ENCODE measurements at regions not wholly inside any gene's neighbourhood (a gene's known extent, or its start where the extent isn't known, plus 50 kb on each side); places are given as distances from the start of the nearest gene placed in this dataset.

- TF ChIP-seq EZH2phosphoT487 (IDR thresholded peaks at IDR 0.05; ENCODE audit: borderline replicate concordance, low read length) (no peak), CTCF (IDR thresholded peaks at IDR 0.05; ENCODE audit: low read depth, low read length, poor library complexity, severe bottlenecking) (no peak)
- no peaks in the 10 kb centered on the region for H3K9me2 ChIP-seq (replicated peaks; ENCODE audit: control insufficient read depth, low read length)
- no peaks in the 10 kb centered on the region for H3K27me3 ChIP-seq (ENCODE audit: control insufficient read depth, low read length)
- H3K4me2 ChIP-seq (ENCODE audit: low read length) = no peak overlapping the region
- no peaks in the 10 kb centered on the region for H3K79me2 ChIP-seq (ENCODE audit: control insufficient read depth, low read length)
- no peak overlapping the region for H3K4me3 ChIP-seq (ENCODE audit: low read length)
- no peak overlapping the region for H3K27ac ChIP-seq (ENCODE audit: low read depth, low read length)
- H3K9me3 ChIP-seq (ENCODE audit: control insufficient read depth, insufficient read depth, low read length) = no peaks in the 10 kb centered on the region
- no peaks in the 10 kb centered on the region for H3F3A ChIP-seq (ENCODE audit: control insufficient read depth, insufficient read depth)
- H3K4me1 ChIP-seq (ENCODE audit: control insufficient read depth, low read length) = no peaks in the 10 kb centered on the region
- no peaks in the 10 kb centered on the region for H3K36me3 ChIP-seq (ENCODE audit: control insufficient read depth, low read length)
- H4K20me1 ChIP-seq (ENCODE audit: control insufficient read depth, insufficient read depth, low read depth, low read length) = no peaks in the 10 kb centered on the region
Measured at GRCh38 chr16:25580041-25580440, 111.7 kb upstream of the HS3ST4 start.

- H3F3A ChIP-seq (ENCODE audit: control insufficient read depth, insufficient read depth) = no peaks in the 10 kb centered on the region
- no peaks in the 10 kb centered on the region for H3K27me3 ChIP-seq (ENCODE audit: control insufficient read depth, low read length)
- H3K27ac ChIP-seq (ENCODE audit: low read depth, low read length) = no peak overlapping the region
Measured at GRCh38 chr16:25575363-25575762, 116.4 kb upstream of the HS3ST4 start.

GRCh38 chr16:25571712-25572111, 120.0 kb upstream of the HS3ST4 start:
- Histone ChIP-seq H3K27me3 (ENCODE audit: control insufficient read depth, low read length) (no peaks in the 10 kb centered on the region), H4K20me1 (ENCODE audit: control insufficient read depth, insufficient read depth, low read depth, low read length) (no peaks in the 10 kb centered on the region), H3K9me2 (replicated peaks; ENCODE audit: control insufficient read depth, low read length) (no peaks in the 10 kb centered on the region), H3K4me3 (ENCODE audit: low read length) (no peak overlapping the region), H3K36me3 (ENCODE audit: control insufficient read depth, low read length) (no peaks in the 10 kb centered on the region), H3K4me2 (ENCODE audit: low read length) (no peak overlapping the region), H3K9me3 (ENCODE audit: control insufficient read depth, insufficient read depth, low read length) (no peaks in the 10 kb centered on the region), H3F3A (ENCODE audit: control insufficient read depth, insufficient read depth) (no peaks in the 10 kb centered on the region), H3K4me1 (ENCODE audit: control insufficient read depth, low read length) (no peaks in the 10 kb centered on the region), H3K27ac (ENCODE audit: low read depth, low read length) (no peak overlapping the region), H3K79me2 (ENCODE audit: control insufficient read depth, low read length) (no peaks in the 10 kb centered on the region)
- no peak for TF ChIP-seq EZH2phosphoT487 (IDR thresholded peaks at IDR 0.05; ENCODE audit: borderline replicate concordance, low read length)
- no peak for TF ChIP-seq CTCF (IDR thresholded peaks at IDR 0.05; ENCODE audit: low read depth, low read length, poor library complexity, severe bottlenecking)

More at GRCh38 chr16:25575363-25575762, 116.4 kb upstream of the HS3ST4 start:
- Histone ChIP-seq H3K36me3 (ENCODE audit: control insufficient read depth, low read length) (no peaks in the 10 kb centered on the region), H3K9me2 (replicated peaks; ENCODE audit: control insufficient read depth, low read length) (no peaks in the 10 kb centered on the region), H3K4me1 (ENCODE audit: control insufficient read depth, low read length) (no peaks in the 10 kb centered on the region), H3K4me3 (ENCODE audit: low read length) (no peak overlapping the region), H3K79me2 (ENCODE audit: control insufficient read depth, low read length) (no peaks in the 10 kb centered on the region), H3K4me2 (ENCODE audit: low read length) (no peak overlapping the region), H4K20me1 (ENCODE audit: control insufficient read depth, insufficient read depth, low read depth, low read length) (no peaks in the 10 kb centered on the region), H3K9me3 (ENCODE audit: control insufficient read depth, insufficient read depth, low read length) (no peaks in the 10 kb centered on the region)
- TF ChIP-seq CTCF (IDR thresholded peaks at IDR 0.05; ENCODE audit: low read depth, low read length, poor library complexity, severe bottlenecking) (no peak), EZH2phosphoT487 (IDR thresholded peaks at IDR 0.05; ENCODE audit: borderline replicate concordance, low read length) (no peak)

- no peaks in the 10 kb centered on the region for H3K79me2 ChIP-seq (ENCODE audit: control insufficient read depth, low read length)
- no peak for TF ChIP-seq EZH2phosphoT487 (IDR thresholded peaks at IDR 0.05; ENCODE audit: borderline replicate concordance, low read length)
- TF ChIP-seq CTCF (IDR thresholded peaks at IDR 0.05; ENCODE audit: low read depth, low read length, poor library complexity, severe bottlenecking) = no peak
- H3K9me3 ChIP-seq (ENCODE audit: control insufficient read depth, insufficient read depth, low read length) = no peaks in the 10 kb centered on the region
- H3K27ac ChIP-seq (ENCODE audit: low read depth, low read length) = no peak overlapping the region
- no peaks in the 10 kb centered on the region for H4K20me1 ChIP-seq (ENCODE audit: control insufficient read depth, insufficient read depth, low read depth, low read length)
- H3F3A ChIP-seq (ENCODE audit: control insufficient read depth, insufficient read depth) = no peaks in the 10 kb centered on the region
- no peaks in the 10 kb centered on the region for H3K27me3 ChIP-seq (ENCODE audit: control insufficient read depth, low read length)
- no peak overlapping the region for H3K4me2 ChIP-seq (ENCODE audit: low read length)
- no peak overlapping the region for H3K4me3 ChIP-seq (ENCODE audit: low read length)
- no peaks in the 10 kb centered on the region for H3K9me2 ChIP-seq (replicated peaks; ENCODE audit: control insufficient read depth, low read length)
- no peaks in the 10 kb centered on the region for H3K4me1 ChIP-seq (ENCODE audit: control insufficient read depth, low read length)
- no peaks in the 10 kb centered on the region for H3K36me3 ChIP-seq (ENCODE audit: control insufficient read depth, low read length)
Measured at GRCh38 chr16:25570131-25570530, 121.6 kb upstream of the HS3ST4 start.

Measured in DOHH2 (cell line).